ENCODE measurements at regions not wholly inside any gene's neighbourhood (a gene's known extent, or its start where the extent isn't known, plus 50 kb on each side); places are given as distances from the start of the nearest gene placed in this dataset.

GRCh38 chr5:168186289-168187074, 105.0 kb upstream of the WWC1 start (continued):
- TF ChIP-seq SP1 (IDR thresholded peaks at IDR 0.05), result no peak
- TF ChIP-seq EGR1 (IDR thresholded peaks at IDR 0.05; ENCODE audit: low read depth in 2 of 2), result no peak
- no peak for TF ChIP-seq GABPA (IDR thresholded peaks at IDR 0.05 in 1 of 2, conservative IDR thresholded peaks at IDR 0.05 in 1 of 2)

- Histone ChIP-seq H3K27me3 (ENCODE audit: control insufficient read depth in 4 of 4, insufficient read depth in 4 of 4, low read length in 3 of 4) (no peaks in the 10 kb centered on the region), H3K36me3 (ENCODE audit: control insufficient read depth in 4 of 4, insufficient read depth in 3 of 4, low read depth in 1 of 4, low read length in 3 of 4) (no peaks in the 10 kb centered on the region), H3K4me3 (ENCODE audit: low read depth in 1 of 3, low read length in 3 of 3) (no peak overlapping the region), H3K9me3 (ENCODE audit: control insufficient read depth in 4 of 4, low read length in 3 of 4) (no peaks in the 10 kb centered on the region), H3K4me1 (ENCODE audit: control insufficient read depth in 4 of 4, insufficient read depth in 4 of 4, low read length in 3 of 4) (no peaks in the 10 kb centered on the region), H3K9ac (ENCODE audit: low read depth in 1 of 2, low read length in 2 of 2) (no peak overlapping the region), H3K27ac (ENCODE audit: low read depth in 1 of 2, low read length in 2 of 2) (no peak overlapping the region)
- WGBS, result 70% methylated on average over 6 of the region's 6 CpGs
- DNase-seq (ENCODE audit: low spot score), result no peak
- no peak for TF ChIP-seq CTCF (IDR thresholded peaks at IDR 0.05; ENCODE audit: low read depth, low read length, missing input control)
- no peak for TF ChIP-seq TAF1 (conservative IDR thresholded peaks at IDR 0.05)
- no peak for TF ChIP-seq ZBTB33 (IDR thresholded peaks at IDR 0.05)
- no peak for TF ChIP-seq MAX (IDR thresholded peaks at IDR 0.05)
- no peak for TF ChIP-seq YY1 (IDR thresholded peaks at IDR 0.05)
- no peak for TF ChIP-seq FOXA2 (IDR thresholded peaks at IDR 0.05)
Observed at GRCh38 chr5:168187614-168188013, 103.8 kb upstream of the WWC1 start.

- Histone ChIP-seq H3K4me1 (ENCODE audit: control insufficient read depth in 4 of 4, insufficient read depth in 4 of 4, low read length in 3 of 4) (no peaks in the 10 kb centered on the region), H3K36me3 (ENCODE audit: control insufficient read depth in 4 of 4, insufficient read depth in 3 of 4, low read depth in 1 of 4, low read length in 3 of 4) (no peaks in the 10 kb centered on the region), H3K27me3 (ENCODE audit: control insufficient read depth in 4 of 4, insufficient read depth in 4 of 4, low read length in 3 of 4) (peaks cover 0 to 3% (median 0%) of the 10 kb centered on the region in 4 donors), H3K9me3 (ENCODE audit: control insufficient read depth in 4 of 4, low read length in 3 of 4) (no peaks in the 10 kb centered on the region), H3K9ac (ENCODE audit: low read depth in 1 of 2, low read length in 2 of 2) (no peak overlapping the region), H3K27ac (ENCODE audit: low read depth in 1 of 2, low read length in 2 of 2) (no peak overlapping the region), H3K4me3 (ENCODE audit: low read depth in 1 of 3, low read length in 3 of 3) (no peak overlapping the region)
- WGBS, result 83% methylated on average over 8 of the region's 8 CpGs
- no peak for DNase-seq (ENCODE audit: low spot score)
- TF ChIP-seq HNF4G (IDR thresholded peaks at IDR 0.05) (no peak), RXRA (IDR thresholded peaks at IDR 0.05) (no peak), REST (IDR thresholded peaks at IDR 0.05) (no peak), CTCF (IDR thresholded peaks at IDR 0.05; ENCODE audit: low read depth, low read length, missing input control) (no peak), HNF4A (conservative IDR thresholded peaks at IDR 0.05) (no peak), NR2F2 (IDR thresholded peaks at IDR 0.05) (no peak), TAF1 (conservative IDR thresholded peaks at IDR 0.05) (no peak)
Observed at GRCh38 chr5:168188182-168188581, 103.3 kb upstream of the WWC1 start.

Measured in liver (tissue), 8 donors.